ENCODE measurements at regions not wholly inside any gene's neighbourhood (a gene's known extent, or its start where the extent isn't known, plus 50 kb on each side); places are given as distances from the start of the nearest gene placed in this dataset.

DNA sequence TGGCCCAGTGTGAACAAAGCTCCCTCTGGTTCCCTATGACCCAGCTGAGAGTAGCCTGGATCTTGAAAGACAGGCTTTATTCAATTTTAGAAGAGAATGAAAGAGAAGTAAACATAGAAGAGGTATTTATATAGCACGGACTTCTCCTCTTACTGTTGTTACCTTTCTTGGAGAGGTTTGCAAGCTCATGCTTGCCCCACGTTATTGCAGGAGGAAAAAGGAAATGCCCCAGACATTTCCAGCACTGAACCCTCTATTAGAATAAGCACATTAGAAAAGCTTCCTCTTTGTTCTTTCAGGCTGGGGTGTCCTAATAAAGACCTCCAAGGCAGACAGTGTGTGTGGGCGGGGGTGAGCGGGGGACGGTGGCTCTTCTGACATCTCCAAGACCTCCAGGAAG lies 98.7 kb upstream of the AGBL1 start:
- H3K27ac ChIP-seq (ENCODE audit: low read depth, low read length) = no peak overlapping the region
- H3K4me3 ChIP-seq (ENCODE audit: low read depth, low read length) = no peak overlapping the region
- H3K36me3 ChIP-seq (ENCODE audit: control insufficient read depth, insufficient read depth, low read length) = no peaks in the 10 kb centered on the region
- no peaks in the 10 kb centered on the region for H3K27me3 ChIP-seq (ENCODE audit: control insufficient read depth, insufficient read depth, low read length)
- no peak overlapping the region for H3K9ac ChIP-seq (ENCODE audit: low read depth, low read length)
- H3K4me1 ChIP-seq (ENCODE audit: control insufficient read depth, insufficient read depth, low read length) = no peaks in the 10 kb centered on the region
- H3K9me3 ChIP-seq (ENCODE audit: control insufficient read depth, insufficient read depth, low read length) = no peaks in the 10 kb centered on the region

DNA sequence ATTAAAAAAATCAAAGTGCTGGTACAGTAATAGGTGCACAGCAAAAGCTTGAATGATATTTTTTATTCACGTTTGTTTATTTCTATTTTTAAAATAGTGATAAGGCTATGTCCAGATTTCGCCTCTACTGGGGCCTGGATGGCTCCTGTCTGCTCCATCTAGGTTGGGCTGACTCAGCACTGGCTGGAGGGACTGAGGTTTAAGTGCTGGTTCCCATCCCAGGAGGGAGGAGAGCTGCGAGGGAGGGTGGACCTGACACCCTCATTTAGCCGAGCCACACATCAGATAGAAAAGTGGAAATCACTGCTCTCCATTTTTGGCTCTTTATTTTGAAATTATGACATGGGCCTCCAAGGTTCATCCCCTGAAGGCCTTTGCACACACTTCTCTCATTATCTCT lies 95.4 kb upstream of the AGBL1 start:
- Histone ChIP-seq H3K36me3 (ENCODE audit: control insufficient read depth, insufficient read depth, low read length) (no peaks in the 10 kb centered on the region), H3K4me1 (ENCODE audit: control insufficient read depth, insufficient read depth, low read length) (no peaks in the 10 kb centered on the region), H3K27ac (ENCODE audit: low read depth, low read length) (no peak overlapping the region), H3K27me3 (ENCODE audit: control insufficient read depth, insufficient read depth, low read length) (no peaks in the 10 kb centered on the region), H3K9ac (ENCODE audit: low read depth, low read length) (no peak overlapping the region), H3K9me3 (ENCODE audit: control insufficient read depth, insufficient read depth, low read length) (no peaks in the 10 kb centered on the region), H3K4me3 (ENCODE audit: low read depth, low read length) (no peak overlapping the region)

- no peaks in the 10 kb centered on the region for H3K27me3 ChIP-seq (ENCODE audit: control insufficient read depth, insufficient read depth, low read length)
- H3K4me3 ChIP-seq (ENCODE audit: low read depth, low read length) = no peak overlapping the region
- no peak overlapping the region for H3K9ac ChIP-seq (ENCODE audit: low read depth, low read length)
Observed at GRCh38 chr15:85986116-85986515, 93.6 kb upstream of the AGBL1 start.

DNA sequence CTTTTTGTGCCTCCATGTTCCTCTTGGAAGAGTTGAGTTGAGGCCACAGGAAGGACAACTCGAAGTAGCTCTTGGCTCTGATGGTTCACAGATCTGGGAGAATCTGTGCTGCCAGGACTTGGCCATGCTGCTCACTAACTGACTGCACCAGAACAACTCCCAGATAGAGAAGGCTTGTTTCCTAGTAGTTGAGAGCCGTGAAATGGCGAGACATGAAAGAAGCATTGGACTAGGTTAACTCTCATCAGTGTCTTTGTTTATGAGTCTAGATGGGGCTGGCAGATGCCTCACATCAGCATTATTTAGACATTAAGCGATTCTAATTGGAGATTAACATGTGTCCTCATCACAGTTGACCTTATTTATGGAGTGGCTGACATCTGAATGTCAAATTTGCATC lies 92.9 kb upstream of the AGBL1 start:
- no peaks in the 10 kb centered on the region for H3K36me3 ChIP-seq (ENCODE audit: control insufficient read depth, insufficient read depth, low read length)
- H3K27ac ChIP-seq (ENCODE audit: low read depth, low read length) = no peak overlapping the region
- no peak overlapping the region for H3K4me3 ChIP-seq (ENCODE audit: low read depth, low read length)
- no peak overlapping the region for H3K9ac ChIP-seq (ENCODE audit: low read depth, low read length)
- H3K4me1 ChIP-seq (ENCODE audit: control insufficient read depth, insufficient read depth, low read length) = no peaks in the 10 kb centered on the region
- no peaks in the 10 kb centered on the region for H3K27me3 ChIP-seq (ENCODE audit: control insufficient read depth, insufficient read depth, low read length)
- no peaks in the 10 kb centered on the region for H3K9me3 ChIP-seq (ENCODE audit: control insufficient read depth, insufficient read depth, low read length)

More at GRCh38 chr15:85986116-85986515, 93.6 kb upstream of the AGBL1 start:
- H3K9me3 ChIP-seq (ENCODE audit: control insufficient read depth, insufficient read depth, low read length) = no peaks in the 10 kb centered on the region
- H3K27ac ChIP-seq (ENCODE audit: low read depth, low read length) = no peak overlapping the region
- H3K4me1 ChIP-seq (ENCODE audit: control insufficient read depth, insufficient read depth, low read length) = no peaks in the 10 kb centered on the region
- H3K36me3 ChIP-seq (ENCODE audit: control insufficient read depth, insufficient read depth, low read length) = no peaks in the 10 kb centered on the region

- no peak overlapping the region for H3K4me3 ChIP-seq (ENCODE audit: low read depth, low read length)
- no peaks in the 10 kb centered on the region for H3K9me3 ChIP-seq (ENCODE audit: control insufficient read depth, insufficient read depth, low read length)
- H3K36me3 ChIP-seq (ENCODE audit: control insufficient read depth, insufficient read depth, low read length) = no peaks in the 10 kb centered on the region
- H3K27me3 ChIP-seq (ENCODE audit: control insufficient read depth, insufficient read depth, low read length) = no peaks in the 10 kb centered on the region
- H3K9ac ChIP-seq (ENCODE audit: low read depth, low read length) = no peak overlapping the region
- H3K27ac ChIP-seq (ENCODE audit: low read depth, low read length) = no peak overlapping the region
- H3K4me1 ChIP-seq (ENCODE audit: control insufficient read depth, insufficient read depth, low read length) = no peaks in the 10 kb centered on the region
Observed at GRCh38 chr15:85988741-85989140, 90.9 kb upstream of the AGBL1 start.

GRCh38 chr15:85992224-85992623 lies 87.4 kb upstream of the AGBL1 start:
- Histone ChIP-seq H3K9ac (ENCODE audit: low read depth, low read length) (no peak overlapping the region), H3K36me3 (ENCODE audit: control insufficient read depth, insufficient read depth, low read length) (no peaks in the 10 kb centered on the region), H3K27ac (ENCODE audit: low read depth, low read length) (no peak overlapping the region), H3K4me1 (ENCODE audit: control insufficient read depth, insufficient read depth, low read length) (no peaks in the 10 kb centered on the region), H3K27me3 (ENCODE audit: control insufficient read depth, insufficient read depth, low read length) (no peaks in the 10 kb centered on the region), H3K9me3 (ENCODE audit: control insufficient read depth, insufficient read depth, low read length) (no peaks in the 10 kb centered on the region), H3K4me3 (ENCODE audit: low read depth, low read length) (no peak overlapping the region)

GRCh38 chr15:85993116-85993515 lies 86.6 kb upstream of the AGBL1 start:
- no peaks in the 10 kb centered on the region for H3K36me3 ChIP-seq (ENCODE audit: control insufficient read depth, insufficient read depth, low read length)
- H3K27ac ChIP-seq (ENCODE audit: low read depth, low read length) = no peak overlapping the region
- no peak overlapping the region for H3K9ac ChIP-seq (ENCODE audit: low read depth, low read length)
- no peak overlapping the region for H3K4me3 ChIP-seq (ENCODE audit: low read depth, low read length)
- no peaks in the 10 kb centered on the region for H3K4me1 ChIP-seq (ENCODE audit: control insufficient read depth, insufficient read depth, low read length)
- no peaks in the 10 kb centered on the region for H3K9me3 ChIP-seq (ENCODE audit: control insufficient read depth, insufficient read depth, low read length)
- H3K27me3 ChIP-seq (ENCODE audit: control insufficient read depth, insufficient read depth, low read length) = no peaks in the 10 kb centered on the region

DNA sequence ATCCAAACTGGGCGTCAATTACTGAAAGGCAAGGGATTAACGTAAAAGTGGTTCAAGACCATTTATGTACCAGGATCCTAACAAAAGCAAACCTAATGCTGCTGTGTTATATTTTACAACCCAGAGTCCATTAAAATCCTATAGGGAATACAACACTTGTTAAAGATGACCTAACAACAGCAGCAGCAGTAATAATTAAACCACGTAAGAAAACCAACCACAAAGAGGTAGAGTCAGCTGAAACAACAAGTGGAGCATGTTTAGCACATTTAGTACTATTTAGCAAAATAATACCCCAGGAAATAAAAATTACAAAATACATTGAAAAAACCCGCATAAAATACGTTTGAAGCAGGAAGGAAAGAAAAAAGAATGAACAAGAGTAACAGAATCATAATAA lies 82.1 kb upstream of the AGBL1 start:
- Histone ChIP-seq H3K4me3 (ENCODE audit: low read depth, low read length) (no peak overlapping the region), H3K9me3 (ENCODE audit: control insufficient read depth, insufficient read depth, low read length) (no peaks in the 10 kb centered on the region), H3K4me1 (ENCODE audit: control insufficient read depth, insufficient read depth, low read length) (no peaks in the 10 kb centered on the region), H3K9ac (ENCODE audit: low read depth, low read length) (no peak overlapping the region), H3K27me3 (ENCODE audit: control insufficient read depth, insufficient read depth, low read length) (no peaks in the 10 kb centered on the region), H3K27ac (ENCODE audit: low read depth, low read length) (no peak overlapping the region), H3K36me3 (ENCODE audit: control insufficient read depth, insufficient read depth, low read length) (no peaks in the 10 kb centered on the region)

GRCh38 chr15:85999658-86000057 lies 80.0 kb upstream of the AGBL1 start:
- no peak overlapping the region for H3K9ac ChIP-seq (ENCODE audit: low read depth, low read length)
- H3K4me1 ChIP-seq (ENCODE audit: control insufficient read depth, insufficient read depth, low read length) = no peaks in the 10 kb centered on the region
- no peaks in the 10 kb centered on the region for H3K36me3 ChIP-seq (ENCODE audit: control insufficient read depth, insufficient read depth, low read length)
- H3K27me3 ChIP-seq (ENCODE audit: control insufficient read depth, insufficient read depth, low read length) = no peaks in the 10 kb centered on the region
- no peak overlapping the region for H3K4me3 ChIP-seq (ENCODE audit: low read depth, low read length)
- no peak overlapping the region for H3K27ac ChIP-seq (ENCODE audit: low read depth, low read length)
- no peaks in the 10 kb centered on the region for H3K9me3 ChIP-seq (ENCODE audit: control insufficient read depth, insufficient read depth, low read length)

DNA sequence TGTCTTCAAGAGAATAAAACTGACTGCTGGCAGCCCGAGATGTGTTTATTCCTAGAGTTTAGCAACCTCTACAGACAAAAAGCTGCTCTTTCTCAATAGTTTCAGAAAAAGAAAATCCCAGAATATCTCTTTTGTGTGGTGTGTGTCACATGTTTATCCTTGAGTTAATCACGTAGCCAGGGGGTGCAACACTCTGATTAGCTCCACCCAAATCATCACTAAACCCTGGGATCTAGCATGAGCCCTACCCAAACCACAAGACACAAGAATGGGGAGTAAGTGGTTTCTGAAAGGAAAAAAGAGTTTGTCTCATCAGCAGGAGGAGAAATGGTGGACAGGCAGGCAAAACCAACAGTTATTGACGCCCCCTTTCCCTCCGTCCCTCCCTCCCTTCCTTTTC lies 78.5 kb upstream of the AGBL1 start:
- Histone ChIP-seq H3K4me1 (ENCODE audit: control insufficient read depth, insufficient read depth, low read length) (no peaks in the 10 kb centered on the region), H3K9ac (ENCODE audit: low read depth, low read length) (no peak overlapping the region), H3K27me3 (ENCODE audit: control insufficient read depth, insufficient read depth, low read length) (no peaks in the 10 kb centered on the region), H3K9me3 (ENCODE audit: control insufficient read depth, insufficient read depth, low read length) (no peaks in the 10 kb centered on the region), H3K36me3 (ENCODE audit: control insufficient read depth, insufficient read depth, low read length) (no peaks in the 10 kb centered on the region), H3K27ac (ENCODE audit: low read depth, low read length) (no peak overlapping the region), H3K4me3 (ENCODE audit: low read depth, low read length) (no peak overlapping the region)

- Histone ChIP-seq H3K4me3 (ENCODE audit: low read depth, low read length) (no peak overlapping the region), H3K9me3 (ENCODE audit: control insufficient read depth, insufficient read depth, low read length) (no peaks in the 10 kb centered on the region), H3K36me3 (ENCODE audit: control insufficient read depth, insufficient read depth, low read length) (no peaks in the 10 kb centered on the region), H3K27me3 (ENCODE audit: control insufficient read depth, insufficient read depth, low read length) (no peaks in the 10 kb centered on the region), H3K27ac (ENCODE audit: low read depth, low read length) (no peak overlapping the region), H3K9ac (ENCODE audit: low read depth, low read length) (no peak overlapping the region), H3K4me1 (ENCODE audit: control insufficient read depth, insufficient read depth, low read length) (no peaks in the 10 kb centered on the region)
Observed at GRCh38 chr15:86002444-86002843, 77.2 kb upstream of the AGBL1 start.

- no peak overlapping the region for H3K27ac ChIP-seq (ENCODE audit: low read depth, low read length)
- H3K9ac ChIP-seq (ENCODE audit: low read depth, low read length) = no peak overlapping the region
- no peak overlapping the region for H3K4me3 ChIP-seq (ENCODE audit: low read depth, low read length)
- no peaks in the 10 kb centered on the region for H3K4me1 ChIP-seq (ENCODE audit: control insufficient read depth, insufficient read depth, low read length)
- H3K36me3 ChIP-seq (ENCODE audit: control insufficient read depth, insufficient read depth, low read length) = no peaks in the 10 kb centered on the region
- H3K9me3 ChIP-seq (ENCODE audit: control insufficient read depth, insufficient read depth, low read length) = no peaks in the 10 kb centered on the region
- no peaks in the 10 kb centered on the region for H3K27me3 ChIP-seq (ENCODE audit: control insufficient read depth, insufficient read depth, low read length)
Observed at GRCh38 chr15:86004061-86004460, 75.6 kb upstream of the AGBL1 start.
